HFFc6 (cell line): ENCODE measurements at regions not wholly inside any gene's neighbourhood (a gene's known extent, or its start where the extent isn't known, plus 50 kb on each side); places are given as distances from the start of the nearest gene placed in this dataset.

Experiments used
- DNase-seq: peaks from one replicate; pipeline ENCODE4 v3.0.0-alpha.2; 2018
- H3K27ac Mint-ChIP-seq: 2 replicates; pipeline ENCODE4 v1.8.0; 2020; ENCODE audit warnings: mild to moderate bottlenecking, mixed read lengths
- H3K27me3 Mint-ChIP-seq: 2 replicates; pipeline ENCODE4 v1.8.0; 2021; ENCODE audit warnings: mild to moderate bottlenecking, moderate library complexity, mixed read lengths; ENCODE audit not compliant: insufficient read depth
- H3K36me3 Mint-ChIP-seq: 2 replicates; pipeline ENCODE4 v1.8.0; 2021; ENCODE audit warnings: low read depth, mixed read lengths
- H3K4me1 Mint-ChIP-seq: 2 replicates; pipeline ENCODE4 v1.8.0; 2020; ENCODE audit warnings: low read depth, mixed read lengths
- H3K4me3 Mint-ChIP-seq: 2 replicates; pipeline ENCODE4 v1.8.0; 2020; ENCODE audit warnings: mild to moderate bottlenecking, moderate library complexity, mixed read lengths
- H3K9me3 Mint-ChIP-seq: 2 replicates; pipeline ENCODE4 v1.8.0; 2020; ENCODE audit warnings: mild to moderate bottlenecking, mixed read lengths
- CTCF ChIP-seq: fragments of 200-600 bp; sonication (generic); IDR thresholded peaks from 2 replicates; pipeline ENCODE4 v1.5.0; 2021; ENCODE audit warnings: antibody characterized with exemption, mild to moderate bottlenecking

- no peak for DNase-seq
- no peak overlapping the region for H3K27ac Mint-ChIP-seq
- no peaks in the 10 kb centered on the region for H3K27me3 Mint-ChIP-seq
- no peaks in the 10 kb centered on the region for H3K9me3 Mint-ChIP-seq
- H3K4me3 Mint-ChIP-seq = no peak overlapping the region
- TF ChIP-seq CTCF = no peak
- no peaks in the 10 kb centered on the region for H3K36me3 Mint-ChIP-seq
- peaks cover 5% of the 10 kb centered on the region; the same call in 1 of the 2 replicates for H3K4me1 Mint-ChIP-seq
These were observed 375.8 kb downstream of the REEP3 start for GRCh38 chr10:63896992-63897391.

- H3K9me3 Mint-ChIP-seq = no peaks in the 10 kb centered on the region
- H3K4me1 Mint-ChIP-seq = peaks cover 5% of the 10 kb centered on the region; the same call in 1 of the 2 replicates
- no peak for DNase-seq
- H3K27me3 Mint-ChIP-seq = no peaks in the 10 kb centered on the region; the same call in none of the 2 replicates
- no peak for TF ChIP-seq CTCF
- H3K27ac Mint-ChIP-seq = no peak overlapping the region
- H3K36me3 Mint-ChIP-seq = no peaks in the 10 kb centered on the region
- H3K4me3 Mint-ChIP-seq = no peak overlapping the region
These were observed 378.6 kb downstream of the REEP3 start for GRCh38 chr10:63899673-63900300.

- H3K4me3 Mint-ChIP-seq = no peak overlapping the region
- no peaks in the 10 kb centered on the region; the same call in none of the 2 replicates for H3K27me3 Mint-ChIP-seq
- DNase-seq = no peak
These were observed 380.0 kb downstream of the REEP3 start for GRCh38 chr10:63901228-63901627.

GRCh38 chr10:63901881-63902280 is 380.7 kb downstream of the REEP3 start:
- H3K27me3 Mint-ChIP-seq = no peaks in the 10 kb centered on the region; the same call in none of the 2 replicates
- TF ChIP-seq CTCF = no peak
- H3K4me3 Mint-ChIP-seq = no peak overlapping the region
- no peaks in the 10 kb centered on the region for H3K9me3 Mint-ChIP-seq
- H3K36me3 Mint-ChIP-seq = no peaks in the 10 kb centered on the region
- DNase-seq = no peak
- H3K4me1 Mint-ChIP-seq = peaks cover 5% of the 10 kb centered on the region; the same call in 1 of the 2 replicates
- H3K27ac Mint-ChIP-seq = no peak overlapping the region

More at GRCh38 chr10:63901228-63901627, 380.0 kb downstream of the REEP3 start:
- Mint-ChIP-seq H3K9me3 (no peaks in the 10 kb centered on the region), H3K36me3 (no peaks in the 10 kb centered on the region), H3K4me1 (peaks cover 5% of the 10 kb centered on the region; the same call in 1 of the 2 replicates), H3K27ac (no peak overlapping the region)
- peak; percentile 48 for TF ChIP-seq CTCF

- Mint-ChIP-seq H3K27ac (no peak overlapping the region), H3K4me3 (no peak overlapping the region), H3K4me1 (no peaks in the 10 kb centered on the region), H3K36me3 (no peaks in the 10 kb centered on the region), H3K9me3 (no peaks in the 10 kb centered on the region), H3K27me3 (no peaks in the 10 kb centered on the region; the same call in 1 of the 2 replicates)
- TF ChIP-seq CTCF = no peak
- DNase-seq = no peak
These were observed 389.6 kb downstream of the REEP3 start for GRCh38 chr10:63910806-63911205.
